ENCODE measurements at regions not wholly inside any gene's neighbourhood (a gene's known extent, or its start where the extent isn't known, plus 50 kb on each side); places are given as distances from the start of the nearest gene placed in this dataset.

- Histone ChIP-seq H3K4me2 (no peak overlapping the region), H4K20me1 (ENCODE audit: insufficient read depth, poor library complexity, severe bottlenecking) (no peaks in the 10 kb centered on the region), H3K36me3 (replicated peaks; ENCODE audit: insufficient read depth, low read depth) (no peaks in the 10 kb centered on the region), H3K4me3 (no peak overlapping the region), H3K9me2 (replicated peaks; ENCODE audit: insufficient read depth) (no peaks in the 10 kb centered on the region), H3K27me3 (no peaks in the 10 kb centered on the region), H3K9me3 (ENCODE audit: low read depth) (no peaks in the 10 kb centered on the region), H3K4me1 (ENCODE audit: insufficient read depth) (no peaks in the 10 kb centered on the region), H3K27ac (no peak overlapping the region), H3K79me2 (no peaks in the 10 kb centered on the region), H2AFZ (no peak overlapping the region)
- no peak for TF ChIP-seq EZH2 (IDR thresholded peaks at IDR 0.05; ENCODE audit: borderline replicate concordance)
- TF ChIP-seq EZH2phosphoT487 (IDR thresholded peaks at IDR 0.05; ENCODE audit: low read depth, severe bottlenecking, unreplicated experiment): no peak
- no peak for TF ChIP-seq CTCF (IDR thresholded peaks at IDR 0.05; ENCODE audit: poor library complexity)
- WGBS (ENCODE audit: low lambda C conversion rate, missing lambda C conversion rate): 34% methylated on average over 3 of the region's 3 CpGs
- DNase-seq (ENCODE audit: low spot score): no peak
Measured at GRCh38 chr13:90974249-90974975, 373.1 kb upstream of the MIR17HG start.

DNA sequence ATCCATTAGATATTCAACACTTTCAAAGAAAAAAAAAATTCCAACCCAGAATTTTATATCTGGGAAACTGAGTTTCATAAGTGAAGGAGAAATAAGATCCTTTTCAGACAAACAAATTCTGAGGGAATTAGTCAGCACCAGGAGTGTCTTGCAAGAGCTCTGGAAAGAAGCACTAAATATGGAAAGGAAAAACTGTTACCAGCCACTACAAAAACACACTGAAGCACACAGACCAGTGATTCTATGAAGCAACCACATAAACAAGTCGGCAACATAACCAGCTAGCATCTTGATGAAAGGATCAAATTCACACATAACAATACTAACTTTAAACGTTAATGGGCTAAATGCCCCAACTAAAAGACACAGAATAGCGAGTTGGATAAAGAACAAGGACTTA lies 368.4 kb upstream of the MIR17HG start:
- H4K20me1 ChIP-seq (ENCODE audit: insufficient read depth, poor library complexity, severe bottlenecking): no peaks in the 10 kb centered on the region
- 81% methylated on average over 3 of the region's 3 CpGs for WGBS (ENCODE audit: low lambda C conversion rate, missing lambda C conversion rate)
- no peaks in the 10 kb centered on the region for H3K4me1 ChIP-seq (ENCODE audit: insufficient read depth)
- no peaks in the 10 kb centered on the region for H3K27me3 ChIP-seq
- no peak overlapping the region for H3K4me3 ChIP-seq
- no peaks in the 10 kb centered on the region for H3K79me2 ChIP-seq
- H2AFZ ChIP-seq: no peak overlapping the region
- no peak overlapping the region for H3K27ac ChIP-seq
- no peaks in the 10 kb centered on the region for H3K36me3 ChIP-seq (replicated peaks; ENCODE audit: insufficient read depth, low read depth)
- H3K9me3 ChIP-seq (ENCODE audit: low read depth): no peaks in the 10 kb centered on the region
- no peak for DNase-seq (ENCODE audit: low spot score)
- TF ChIP-seq CTCF (IDR thresholded peaks at IDR 0.05; ENCODE audit: poor library complexity) (no peak), EZH2 (IDR thresholded peaks at IDR 0.05; ENCODE audit: borderline replicate concordance) (no peak), EZH2phosphoT487 (IDR thresholded peaks at IDR 0.05; ENCODE audit: low read depth, severe bottlenecking, unreplicated experiment) (no peak)
- no peaks in the 10 kb centered on the region for H3K9me2 ChIP-seq (replicated peaks; ENCODE audit: insufficient read depth)
- no peak overlapping the region for H3K4me2 ChIP-seq

DNA sequence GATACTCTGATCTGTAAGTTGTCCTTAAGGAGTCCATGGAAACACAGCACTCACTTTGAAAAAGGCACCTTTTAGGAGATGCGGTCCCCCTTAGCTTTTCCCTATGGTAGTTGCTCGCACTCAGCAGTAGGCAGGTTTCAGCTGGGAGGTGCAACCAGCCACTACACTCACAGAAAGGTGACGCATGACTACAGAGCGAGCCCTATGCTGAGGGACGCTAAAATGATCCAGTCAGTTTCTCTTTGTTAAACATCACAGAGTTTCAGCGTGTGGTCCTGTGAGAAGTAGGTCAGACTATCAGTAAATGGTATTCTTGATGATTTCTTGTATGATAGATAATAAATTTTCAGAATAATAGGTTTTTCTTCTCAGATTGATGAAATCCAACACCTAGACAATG lies 362.7 kb upstream of the MIR17HG start:
- Histone ChIP-seq H3K4me1 (ENCODE audit: insufficient read depth) (no peaks in the 10 kb centered on the region), H2AFZ (no peak overlapping the region), H3K36me3 (replicated peaks; ENCODE audit: insufficient read depth, low read depth) (no peaks in the 10 kb centered on the region), H3K27me3 (no peaks in the 10 kb centered on the region), H3K9me2 (replicated peaks; ENCODE audit: insufficient read depth) (no peaks in the 10 kb centered on the region), H3K27ac (no peak overlapping the region), H4K20me1 (ENCODE audit: insufficient read depth, poor library complexity, severe bottlenecking) (no peaks in the 10 kb centered on the region), H3K79me2 (no peaks in the 10 kb centered on the region), H3K4me2 (no peak overlapping the region), H3K4me3 (no peak overlapping the region), H3K9me3 (ENCODE audit: low read depth) (no peaks in the 10 kb centered on the region)
- 90% methylated on average over 6 of the region's 6 CpGs for WGBS (ENCODE audit: low lambda C conversion rate, missing lambda C conversion rate)
- no peak for DNase-seq (ENCODE audit: low spot score)
- TF ChIP-seq EZH2 (IDR thresholded peaks at IDR 0.05; ENCODE audit: borderline replicate concordance): no peak
- no peak for TF ChIP-seq CTCF (IDR thresholded peaks at IDR 0.05; ENCODE audit: poor library complexity)
- TF ChIP-seq EZH2phosphoT487 (IDR thresholded peaks at IDR 0.05; ENCODE audit: low read depth, severe bottlenecking, unreplicated experiment): no peak
